Testis (tissue), 2 donors: ENCODE measurements at regions not wholly inside any gene's neighbourhood (a gene's known extent, or its start where the extent isn't known, plus 50 kb on each side); places are given as distances from the start of the nearest gene placed in this dataset.

Source experiments
- POLR2A ChIP-seq: fragments of 450-650 bp; IDR thresholded peaks from one replicate; pipeline ENCODE4 v1.6.1; 2017; ENCODE audit warnings: antibody characterized with exemption, mild to moderate bottlenecking, moderate library complexity
- TF ChIP-seq, protein P1 (sequence below), 3 experiments: fragments of 450-650 bp in 2 of 3; fragments of 200-600 bp in 1 of 3; sonication (generic) in 1 of 3; IDR thresholded peaks; one replicate each; pipeline ENCODE4 v1.5.1; 2016 to 2019; ENCODE audit warnings: antibody characterized with exemption in 3 of 3, mild to moderate bottlenecking in 2 of 3, moderate library complexity in 1 of 3

DNA sequence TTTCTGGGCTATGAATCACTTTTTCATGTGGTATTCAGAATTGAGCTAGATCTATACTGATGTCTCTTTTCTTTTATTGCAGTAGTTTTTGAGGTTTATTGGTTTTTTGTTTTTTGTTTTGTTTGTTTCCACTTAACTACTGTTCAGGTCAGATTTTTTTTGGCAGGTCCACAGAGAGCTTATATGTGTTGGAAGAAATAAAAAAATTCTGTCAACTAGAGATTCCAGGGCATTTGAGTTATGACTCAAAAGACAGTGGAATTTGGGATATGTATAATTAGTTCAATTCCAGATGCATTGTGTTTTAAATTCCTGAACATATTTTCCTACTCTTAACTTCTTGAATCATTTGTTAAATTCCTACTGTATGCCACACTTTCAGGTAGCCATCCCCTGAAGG, 727.2 kb downstream of the SI start:
- TF ChIP-seq, protein P1, sequence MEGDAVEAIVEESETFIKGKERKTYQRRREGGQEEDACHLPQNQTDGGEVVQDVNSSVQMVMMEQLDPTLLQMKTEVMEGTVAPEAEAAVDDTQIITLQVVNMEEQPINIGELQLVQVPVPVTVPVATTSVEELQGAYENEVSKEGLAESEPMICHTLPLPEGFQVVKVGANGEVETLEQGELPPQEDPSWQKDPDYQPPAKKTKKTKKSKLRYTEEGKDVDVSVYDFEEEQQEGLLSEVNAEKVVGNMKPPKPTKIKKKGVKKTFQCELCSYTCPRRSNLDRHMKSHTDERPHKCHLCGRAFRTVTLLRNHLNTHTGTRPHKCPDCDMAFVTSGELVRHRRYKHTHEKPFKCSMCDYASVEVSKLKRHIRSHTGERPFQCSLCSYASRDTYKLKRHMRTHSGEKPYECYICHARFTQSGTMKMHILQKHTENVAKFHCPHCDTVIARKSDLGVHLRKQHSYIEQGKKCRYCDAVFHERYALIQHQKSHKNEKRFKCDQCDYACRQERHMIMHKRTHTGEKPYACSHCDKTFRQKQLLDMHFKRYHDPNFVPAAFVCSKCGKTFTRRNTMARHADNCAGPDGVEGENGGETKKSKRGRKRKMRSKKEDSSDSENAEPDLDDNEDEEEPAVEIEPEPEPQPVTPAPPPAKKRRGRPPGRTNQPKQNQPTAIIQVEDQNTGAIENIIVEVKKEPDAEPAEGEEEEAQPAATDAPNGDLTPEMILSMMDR (IDR thresholded peaks at IDR 0.05) = no peak
- no peak for TF ChIP-seq POLR2A
